ENCODE measurements at regions not wholly inside any gene's neighbourhood (a gene's known extent, or its start where the extent isn't known, plus 50 kb on each side); places are given as distances from the start of the nearest gene placed in this dataset.

DNA sequence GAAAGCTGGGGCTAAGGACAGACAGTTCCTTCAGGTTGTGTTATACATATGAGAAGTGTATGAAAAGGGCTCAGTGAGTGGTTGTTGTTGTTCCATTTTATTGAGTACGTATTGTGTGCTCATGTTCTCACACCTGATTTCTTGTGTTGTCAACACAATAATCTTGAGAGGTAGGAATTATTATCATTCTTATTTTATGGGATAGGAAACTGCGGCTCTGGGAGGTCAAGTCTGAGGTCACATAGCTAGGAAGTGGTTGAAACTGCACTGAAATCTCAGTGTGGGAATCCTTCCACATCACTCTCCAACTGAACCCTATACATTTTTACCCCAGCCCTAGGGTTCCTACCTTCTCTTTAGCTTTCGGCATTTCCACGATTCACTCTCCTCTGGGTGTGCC is 124.2 kb upstream of the CXCR4 start:
- no peak for TF ChIP-seq GABPA (IDR thresholded peaks at IDR 0.05; ENCODE audit: low read depth)
- TF ChIP-seq, protein P1, sequence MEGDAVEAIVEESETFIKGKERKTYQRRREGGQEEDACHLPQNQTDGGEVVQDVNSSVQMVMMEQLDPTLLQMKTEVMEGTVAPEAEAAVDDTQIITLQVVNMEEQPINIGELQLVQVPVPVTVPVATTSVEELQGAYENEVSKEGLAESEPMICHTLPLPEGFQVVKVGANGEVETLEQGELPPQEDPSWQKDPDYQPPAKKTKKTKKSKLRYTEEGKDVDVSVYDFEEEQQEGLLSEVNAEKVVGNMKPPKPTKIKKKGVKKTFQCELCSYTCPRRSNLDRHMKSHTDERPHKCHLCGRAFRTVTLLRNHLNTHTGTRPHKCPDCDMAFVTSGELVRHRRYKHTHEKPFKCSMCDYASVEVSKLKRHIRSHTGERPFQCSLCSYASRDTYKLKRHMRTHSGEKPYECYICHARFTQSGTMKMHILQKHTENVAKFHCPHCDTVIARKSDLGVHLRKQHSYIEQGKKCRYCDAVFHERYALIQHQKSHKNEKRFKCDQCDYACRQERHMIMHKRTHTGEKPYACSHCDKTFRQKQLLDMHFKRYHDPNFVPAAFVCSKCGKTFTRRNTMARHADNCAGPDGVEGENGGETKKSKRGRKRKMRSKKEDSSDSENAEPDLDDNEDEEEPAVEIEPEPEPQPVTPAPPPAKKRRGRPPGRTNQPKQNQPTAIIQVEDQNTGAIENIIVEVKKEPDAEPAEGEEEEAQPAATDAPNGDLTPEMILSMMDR (IDR thresholded peaks at IDR 0.05; ENCODE audit: insufficient read depth, low read length), result no peak
- no peak for TF ChIP-seq POLR2AphosphoS5 (IDR thresholded peaks at IDR 0.05; ENCODE audit: low read depth)
